ENCODE measurements at regions not wholly inside any gene's neighbourhood (a gene's known extent, or its start where the extent isn't known, plus 50 kb on each side); places are given as distances from the start of the nearest gene placed in this dataset.

DNA sequence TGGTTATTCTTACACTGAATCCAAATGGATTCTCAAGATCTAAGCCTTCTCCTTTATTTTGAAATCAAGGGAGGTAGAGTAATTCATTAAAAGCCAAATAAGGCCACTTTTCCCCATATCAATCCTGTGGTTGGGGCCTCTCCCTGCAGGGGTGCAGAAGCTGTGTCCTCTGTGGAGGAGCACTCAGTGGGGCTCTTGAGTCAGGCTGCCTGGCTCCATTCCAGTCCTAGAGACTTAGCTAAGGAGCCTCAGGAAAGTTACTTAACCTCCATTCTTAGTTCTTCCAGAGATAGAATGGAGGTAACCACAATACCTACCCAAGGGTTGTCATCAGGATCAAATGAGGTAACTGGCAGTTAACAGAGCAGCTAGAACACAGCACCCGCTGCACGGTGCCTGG lies 564.3 kb downstream of the CMPK2 start:
- DNase-seq, result no peak

GRCh38 chr2:6308986-6309385 lies 556.7 kb downstream of the CMPK2 start:
- DNase-seq, result no peak

GRCh38 chr2:6309415-6310255 lies 556.1 kb downstream of the CMPK2 start:
- no peak for DNase-seq

- no peak for DNase-seq
Measured at GRCh38 chr2:6310256-6311215, 555.2 kb downstream of the CMPK2 start.

GRCh38 chr2:6312367-6312766 lies 553.3 kb downstream of the CMPK2 start:
- DNase-seq, result no peak

- DNase-seq, result no peak
Measured at GRCh38 chr2:6314218-6314960, 551.3 kb downstream of the CMPK2 start.

- DNase-seq, result no peak
Measured at GRCh38 chr2:6325616-6326015, 540.1 kb downstream of the CMPK2 start.

GRCh38 chr2:6326958-6327357 lies 538.7 kb downstream of the CMPK2 start:
- no peak for DNase-seq

GRCh38 chr2:6336752-6337471 lies 528.8 kb downstream of the CMPK2 start:
- DNase-seq, result no peak

DNA sequence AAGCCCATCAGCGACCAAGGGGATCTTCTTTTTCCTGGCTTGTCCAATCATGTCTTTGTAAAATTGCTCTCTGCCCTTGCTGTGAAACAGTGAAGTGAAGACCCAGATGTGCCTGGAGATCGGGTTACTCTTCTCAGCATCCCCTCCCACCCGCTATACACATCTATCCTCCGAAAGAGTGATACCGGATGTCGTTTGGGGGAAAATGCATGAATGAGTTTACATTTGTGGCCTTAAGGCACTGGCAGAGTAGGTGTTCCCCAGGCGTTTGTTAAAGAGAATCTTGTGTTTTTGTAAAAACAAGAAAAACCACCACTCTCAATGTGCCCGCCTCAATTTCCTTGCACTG lies 528.3 kb downstream of the CMPK2 start:
- DNase-seq, result no peak

DNA sequence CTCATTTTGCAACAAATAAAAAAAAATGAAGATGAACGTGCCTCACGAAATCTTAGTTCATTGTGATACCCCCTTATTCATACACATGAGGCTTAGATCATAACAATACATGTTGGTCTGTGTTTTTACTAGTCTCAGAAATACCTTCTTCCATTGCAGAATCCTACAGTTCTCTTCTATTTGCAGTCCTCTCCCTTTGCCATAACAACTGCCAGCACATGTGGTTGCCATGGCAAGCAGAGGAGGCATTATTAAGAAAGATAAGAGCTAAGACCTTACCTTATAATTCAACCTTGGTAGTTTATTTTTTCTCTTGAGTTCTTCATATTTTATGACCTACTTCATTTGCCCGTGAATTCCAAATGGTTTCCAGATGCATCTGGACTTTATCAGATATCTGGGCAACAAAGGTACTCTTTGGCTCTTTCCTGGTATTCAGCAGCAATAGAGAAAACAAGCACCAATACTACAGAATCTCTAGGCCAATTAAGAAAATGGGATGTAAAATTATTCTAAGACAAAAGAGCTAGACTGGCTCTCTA lies 524.0 kb downstream of the CMPK2 start:
- no peak for DNase-seq

GRCh38 chr2:6342273-6342920 lies 523.3 kb downstream of the CMPK2 start:
- DNase-seq, result no peak

DNA sequence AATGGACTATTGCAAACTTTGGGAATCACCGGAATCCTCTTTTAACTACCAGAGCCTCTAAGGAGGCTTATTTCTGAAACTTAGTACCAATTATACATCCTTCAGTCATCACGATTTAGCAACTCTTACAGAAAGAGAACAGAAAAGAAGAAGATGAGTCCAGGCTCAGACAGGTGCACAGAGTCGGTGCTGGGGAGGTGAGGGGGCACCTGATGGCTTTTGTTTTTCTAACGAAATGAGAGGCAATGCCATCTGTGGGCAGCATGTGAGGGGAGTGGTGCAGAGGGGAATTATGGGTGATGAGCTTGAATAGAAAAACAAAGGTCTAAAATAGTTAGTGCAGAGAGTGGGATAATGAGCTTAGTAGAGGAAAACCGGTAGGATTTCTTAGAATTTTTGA lies 522.6 kb downstream of the CMPK2 start:
- no peak for DNase-seq

DNA sequence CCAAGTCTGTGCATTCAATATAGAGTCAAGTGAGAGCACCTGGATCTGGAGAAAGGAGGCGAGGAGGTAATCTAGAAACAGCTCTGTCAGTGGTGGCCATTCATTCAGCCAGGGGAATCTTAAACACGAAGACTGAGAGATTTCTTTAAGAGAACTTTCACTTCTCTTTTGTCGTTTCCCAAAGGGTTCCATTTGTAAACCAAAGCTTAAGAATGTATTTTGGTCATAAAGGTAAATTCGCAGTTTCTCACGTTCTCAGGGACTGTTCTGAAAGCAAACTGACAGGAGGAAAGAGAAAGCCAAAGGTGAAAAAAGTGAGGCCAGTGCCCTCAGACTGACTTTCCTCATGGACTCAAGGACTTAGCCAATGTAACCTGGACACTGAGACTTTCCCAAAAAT lies 513.5 kb downstream of the CMPK2 start:
- no peak for DNase-seq

- DNase-seq, result no peak
Measured at GRCh38 chr2:6352906-6353515, 512.7 kb downstream of the CMPK2 start.

GRCh38 chr2:6353669-6354068 lies 512.0 kb downstream of the CMPK2 start:
- DNase-seq, result no peak

- DNase-seq, result no peak
Measured at GRCh38 chr2:6354546-6354945, 511.2 kb downstream of the CMPK2 start.

DNA sequence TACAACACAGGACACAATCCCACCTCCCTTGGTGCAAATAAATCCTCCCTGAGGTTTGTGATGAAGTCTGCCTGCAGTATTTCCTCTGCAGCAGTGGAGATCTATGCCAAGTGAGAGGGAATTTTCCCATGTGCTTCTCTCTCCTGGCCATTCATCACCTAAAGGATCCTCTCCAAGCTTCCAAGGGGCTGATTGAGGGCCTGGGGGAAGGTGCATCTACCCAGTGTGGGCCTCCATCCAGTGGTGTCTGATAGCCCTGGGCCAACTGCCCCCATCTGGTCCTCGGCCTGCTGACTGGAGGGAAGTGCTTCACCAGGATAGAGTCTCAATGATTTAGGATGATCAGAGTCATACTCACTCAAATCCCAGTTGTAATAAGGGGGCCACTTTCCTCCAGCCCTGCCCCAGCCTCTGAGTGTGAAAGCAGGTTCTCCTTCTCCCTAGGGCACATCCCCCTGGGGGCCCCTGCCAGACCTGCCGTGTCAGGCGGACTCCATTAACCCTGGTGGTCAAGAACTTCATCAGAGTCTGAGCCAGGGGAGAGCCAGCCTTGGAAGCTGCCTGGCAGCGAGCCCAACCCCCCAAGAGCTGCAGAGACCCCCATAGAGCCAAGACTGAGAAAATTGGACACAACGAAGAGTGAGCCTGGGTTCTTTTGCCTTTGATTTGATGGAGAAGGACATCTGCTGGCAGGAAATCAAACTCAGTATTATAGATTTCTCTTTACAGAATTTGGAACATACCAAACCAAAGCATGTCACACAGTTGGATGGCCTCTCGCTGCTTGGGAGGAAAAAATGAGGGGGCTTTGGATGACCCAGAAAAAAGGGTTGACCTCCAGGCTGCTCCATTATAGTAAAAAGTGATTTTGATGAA lies 509.6 kb downstream of the CMPK2 start:
- no peak for DNase-seq

GRCh38 chr2:6358546-6358945 lies 507.2 kb downstream of the CMPK2 start:
- no peak for DNase-seq

DNA sequence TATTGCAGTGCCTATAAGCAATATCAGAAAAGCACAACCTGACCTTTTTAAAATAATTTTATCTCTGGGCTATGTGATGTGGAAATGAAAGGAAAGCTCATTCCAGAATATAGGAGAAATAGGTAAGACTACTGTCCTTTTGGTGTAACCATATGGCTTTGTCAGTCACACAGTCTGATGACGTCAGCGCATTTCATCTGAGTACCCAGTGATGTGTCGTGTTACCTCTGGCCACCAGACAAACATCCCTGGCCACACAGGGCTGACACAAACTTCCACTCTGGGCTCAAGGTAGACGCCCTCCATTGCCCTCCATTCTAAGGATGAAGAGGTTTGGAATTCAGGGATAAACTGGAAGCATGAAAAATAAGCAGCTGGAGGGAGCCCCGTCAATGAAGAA lies 506.7 kb downstream of the CMPK2 start:
- DNase-seq, result no peak

Data from activated CD8-positive, alpha-beta memory T cell treated with anti-CD3 and anti-CD28 coated beads for 24 hours (primary cell).